ENCODE measurements at regions not wholly inside any gene's neighbourhood (a gene's known extent, or its start where the extent isn't known, plus 50 kb on each side); places are given as distances from the start of the nearest gene placed in this dataset.
"Not testable (repeated sequence)": the region's sequence is repeated elsewhere in the genome, so short reads cannot be mapped to it uniquely, and the experiment has no call there.

DNA sequence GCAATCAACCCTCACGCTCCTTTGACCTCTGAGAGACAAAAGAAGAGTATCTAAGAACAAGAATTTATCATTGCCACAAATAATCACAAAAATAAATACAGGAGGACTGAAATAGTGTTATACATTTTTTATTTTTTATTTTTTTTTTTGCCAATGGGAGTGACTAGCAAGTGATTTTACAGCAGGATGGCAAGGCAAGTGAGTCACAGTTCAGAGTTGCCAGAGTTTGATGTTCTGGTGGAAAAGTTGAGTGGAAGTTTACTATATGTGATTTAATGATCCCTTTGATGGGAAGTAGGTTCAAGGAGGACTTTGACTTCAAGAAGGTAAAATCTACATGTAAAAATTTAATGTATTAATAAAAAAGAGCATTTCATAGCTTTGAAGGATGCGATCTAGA is 2691.4 kb downstream of the PCDH9 start:
- DNase-seq (ENCODE audit: low spot score): no peak

DNA sequence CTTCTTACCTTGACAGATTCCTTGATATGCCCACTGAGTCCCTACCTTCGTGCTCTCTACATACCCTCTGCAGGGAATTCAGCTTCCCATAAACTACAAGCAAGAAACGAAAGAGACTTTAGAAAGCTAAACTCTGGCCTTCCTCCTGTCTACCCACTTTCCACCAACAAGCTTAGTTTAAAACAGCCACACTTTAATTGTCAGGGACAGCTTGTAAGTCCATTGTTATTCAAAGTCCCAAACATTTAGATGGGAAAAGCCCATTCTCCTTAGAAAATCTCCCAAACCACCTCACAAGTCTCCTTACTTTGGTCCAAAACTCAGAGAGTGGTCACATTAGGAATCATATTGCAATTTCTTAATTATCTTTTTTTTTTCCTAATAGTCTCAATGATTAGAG is 2695.8 kb downstream of the PCDH9 start:
- no peak for DNase-seq (ENCODE audit: low spot score)

DNA sequence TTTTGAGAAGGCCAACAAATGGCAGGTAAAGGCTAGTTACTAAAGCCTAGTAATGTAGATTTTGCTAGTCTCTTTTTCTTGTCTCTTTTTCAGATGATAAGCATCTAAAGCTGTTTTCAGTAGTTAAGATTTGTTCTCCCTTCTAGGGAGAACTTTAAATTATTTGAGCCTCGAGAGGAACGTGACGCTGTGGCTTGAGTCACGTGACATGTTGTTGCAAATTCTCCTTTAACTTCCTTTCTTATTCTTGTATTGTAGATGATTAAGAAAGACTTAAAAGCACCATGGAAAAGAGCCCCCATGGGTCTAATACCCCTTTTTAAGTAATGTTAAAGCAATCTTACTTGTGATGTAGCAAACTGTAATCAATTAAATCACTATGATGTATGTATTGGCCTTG is 2698.7 kb downstream of the PCDH9 start:
- no peak for DNase-seq (ENCODE audit: low spot score)

DNA sequence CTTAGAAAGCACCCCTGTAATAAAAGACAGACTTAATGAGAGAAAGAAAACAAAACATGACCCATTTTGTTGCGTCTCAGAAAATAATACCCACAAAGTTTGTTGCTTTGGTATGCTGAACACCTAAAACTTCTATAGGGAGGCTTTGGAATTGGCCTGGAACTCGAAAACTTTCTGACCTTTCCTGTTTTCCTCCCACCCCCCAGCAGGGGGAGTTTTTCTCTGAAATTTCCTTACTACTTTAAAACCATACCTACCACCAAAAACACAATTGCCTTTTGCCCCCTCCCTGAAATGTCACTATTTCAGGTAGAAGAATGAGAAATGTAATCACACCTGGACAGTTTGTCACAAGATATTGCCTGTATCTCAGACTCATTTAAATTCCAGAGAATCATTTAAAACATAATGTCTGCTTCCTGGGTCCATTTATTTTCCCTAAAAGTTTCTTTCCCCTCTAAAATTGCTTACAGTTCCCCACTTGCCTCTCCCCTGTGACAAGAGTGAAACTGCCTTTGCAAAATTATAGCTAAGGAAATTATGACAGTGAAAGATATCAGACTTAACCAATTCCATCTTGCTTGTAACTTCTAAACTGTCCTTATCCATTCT is 2700.2 kb downstream of the PCDH9 start:
- DNase-seq (ENCODE audit: low spot score): no peak

DNA sequence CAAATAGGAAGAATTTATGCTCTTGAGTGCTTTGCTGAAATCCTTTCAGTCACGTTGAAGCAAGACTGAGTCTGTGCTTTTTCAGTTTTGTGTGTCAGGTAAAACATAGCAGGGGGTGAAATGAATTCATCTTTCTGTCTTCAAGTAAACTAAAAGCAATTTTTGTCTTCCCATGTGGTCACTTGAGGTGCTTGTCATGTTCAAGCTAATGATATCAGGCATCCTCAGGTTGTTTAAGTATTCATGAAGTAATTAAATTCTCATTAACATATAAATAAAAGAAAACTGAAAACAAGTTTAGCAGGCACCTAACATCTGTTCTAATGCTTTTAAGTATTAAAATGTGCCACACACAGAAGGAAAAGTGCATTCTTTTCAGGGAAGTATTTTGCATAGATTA is 2701.3 kb downstream of the PCDH9 start:
- no peak for DNase-seq (ENCODE audit: low spot score)

DNA sequence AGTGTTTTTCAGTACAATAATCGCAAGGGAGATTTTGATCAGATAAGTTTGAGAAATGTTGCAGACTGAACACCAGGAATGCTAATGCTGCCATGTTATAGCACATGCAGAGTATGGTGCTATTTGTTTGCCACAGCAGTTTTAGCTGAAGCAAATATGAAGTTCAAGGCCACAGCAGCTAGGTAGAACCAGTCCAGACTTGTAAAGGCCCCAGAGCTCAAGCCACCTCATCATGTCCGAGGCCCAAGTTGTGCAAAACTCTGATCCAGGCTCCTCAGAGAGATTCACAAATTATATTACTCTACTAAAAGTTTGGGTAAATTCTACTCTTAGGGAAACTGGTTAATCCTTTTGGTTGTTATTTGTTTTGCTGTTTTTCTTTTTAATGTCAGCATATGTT is 2702.6 kb downstream of the PCDH9 start:
- no peak for DNase-seq (ENCODE audit: low spot score)

- DNase-seq (ENCODE audit: low spot score): no peak
These were observed 2704.4 kb downstream of the PCDH9 start for GRCh38 chr13:64525687-64526086.

- no peak for DNase-seq (ENCODE audit: low spot score)
These were observed 2719.4 kb downstream of the PCDH9 start for GRCh38 chr13:64510747-64511146.

DNA sequence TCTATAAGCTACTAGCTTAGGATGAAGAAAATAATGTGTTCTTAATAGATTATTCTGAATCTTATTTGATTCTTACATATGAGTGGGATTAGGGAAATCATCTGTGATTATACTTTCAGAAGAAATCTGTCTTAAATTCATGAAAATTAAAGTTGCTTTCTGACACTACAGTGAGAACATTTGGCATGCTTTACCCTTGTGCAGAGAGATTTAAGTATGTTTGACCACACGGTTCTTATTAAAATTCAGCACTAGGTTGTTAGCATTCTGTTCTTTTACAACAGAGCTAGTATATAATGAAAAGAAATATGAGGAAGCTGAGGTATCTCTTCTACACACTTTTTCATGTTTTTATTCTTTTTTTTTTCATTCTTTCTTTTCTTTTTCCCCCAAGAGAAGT is 2723.9 kb downstream of the PCDH9 start:
- DNase-seq (ENCODE audit: low spot score): no peak

DNA sequence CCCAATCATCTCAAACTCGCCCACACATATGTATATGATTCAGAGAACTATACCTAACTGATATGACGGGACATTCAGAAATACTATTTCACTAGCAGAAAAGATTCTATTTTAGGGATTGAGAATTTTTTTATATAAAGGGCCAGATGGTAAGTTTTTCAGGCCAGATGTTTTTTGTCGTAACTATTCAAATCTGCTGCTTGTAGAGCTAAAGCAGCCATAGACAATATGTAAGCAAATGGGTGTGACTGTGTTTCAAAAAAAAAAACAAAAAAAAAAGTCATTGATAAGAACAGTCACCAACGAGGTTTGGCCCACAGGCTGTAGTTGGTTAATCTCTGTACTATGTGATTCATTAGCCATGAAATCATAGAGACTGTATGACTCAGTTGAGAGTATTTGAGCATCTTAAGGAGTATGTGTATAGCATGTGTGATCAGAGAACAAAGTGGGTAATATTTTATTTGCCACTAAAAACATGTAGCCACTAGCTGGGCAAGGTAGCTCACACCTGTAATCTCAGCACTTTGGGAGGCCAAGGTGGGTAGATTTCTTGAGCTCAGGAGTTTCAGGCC is 2724.7 kb downstream of the PCDH9 start:
- DNase-seq (ENCODE audit: low spot score): no peak

- DNase-seq (ENCODE audit: low spot score): no peak
These were observed 2741.4 kb downstream of the PCDH9 start for GRCh38 chr13:64488731-64489130.

- DNase-seq (ENCODE audit: low spot score): no peak
These were observed 2747.8 kb downstream of the PCDH9 start for GRCh38 chr13:64482373-64482772.

DNA sequence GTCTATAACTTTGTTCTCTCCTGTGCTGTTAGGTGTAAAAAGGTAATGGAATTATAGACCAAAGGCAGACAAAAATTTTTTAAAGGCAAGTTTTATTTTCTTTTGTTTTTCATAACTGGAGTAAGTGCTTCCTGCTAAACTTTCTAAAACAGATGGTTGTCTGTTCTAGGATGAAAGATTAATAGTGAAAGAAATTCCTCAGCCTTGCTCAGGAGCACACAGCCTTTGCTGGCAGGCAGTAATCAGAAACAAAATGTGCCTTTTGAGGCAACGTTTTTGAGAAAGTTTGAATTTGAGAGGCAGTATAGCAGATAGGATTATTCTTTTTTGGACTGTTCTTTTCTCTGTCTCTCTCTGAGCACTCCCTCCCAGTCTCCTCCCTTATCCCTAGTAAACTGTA is 2749.5 kb downstream of the PCDH9 start:
- no peak for DNase-seq (ENCODE audit: low spot score)

DNA sequence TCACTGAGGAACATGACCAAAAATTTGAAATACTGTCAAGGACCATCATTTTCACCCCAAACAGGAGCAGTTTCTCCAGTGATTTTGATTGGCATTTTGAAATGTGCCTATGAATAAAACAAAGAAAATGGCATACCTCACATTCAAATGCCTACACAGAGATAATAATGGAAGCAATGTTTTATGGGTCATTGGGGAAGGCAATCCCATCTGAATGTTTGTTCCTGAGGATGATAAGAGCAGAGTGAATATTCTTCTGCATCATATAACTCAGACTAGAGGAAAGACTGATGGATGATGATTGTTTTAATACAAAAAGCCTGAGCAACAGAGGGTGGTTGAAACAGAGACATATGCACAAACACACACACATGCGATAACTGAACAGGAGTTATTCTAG is 2749.9 kb downstream of the PCDH9 start:
- DNase-seq (ENCODE audit: low spot score): no peak

- DNase-seq (ENCODE audit: low spot score): no peak
These were observed 2753.0 kb downstream of the PCDH9 start for GRCh38 chr13:64477146-64477545.

GRCh38 chr13:64476041-64476568 is 2754.0 kb downstream of the PCDH9 start:
- not testable (repeated sequence) for DNase-seq (ENCODE audit: low spot score)

- peak; percentile 29 for DNase-seq (ENCODE audit: low spot score)
These were observed 2758.2 kb downstream of the PCDH9 start for GRCh38 chr13:64471916-64472315.

GRCh38 chr13:64470751-64471150 is 2759.4 kb downstream of the PCDH9 start:
- no peak for DNase-seq (ENCODE audit: low spot score)

GRCh38 chr13:64459778-64460177 is 2770.4 kb downstream of the PCDH9 start:
- DNase-seq (ENCODE audit: low spot score): no peak

GRCh38 chr13:64457976-64458375 is 2772.2 kb downstream of the PCDH9 start:
- no peak for DNase-seq (ENCODE audit: low spot score)

DNA sequence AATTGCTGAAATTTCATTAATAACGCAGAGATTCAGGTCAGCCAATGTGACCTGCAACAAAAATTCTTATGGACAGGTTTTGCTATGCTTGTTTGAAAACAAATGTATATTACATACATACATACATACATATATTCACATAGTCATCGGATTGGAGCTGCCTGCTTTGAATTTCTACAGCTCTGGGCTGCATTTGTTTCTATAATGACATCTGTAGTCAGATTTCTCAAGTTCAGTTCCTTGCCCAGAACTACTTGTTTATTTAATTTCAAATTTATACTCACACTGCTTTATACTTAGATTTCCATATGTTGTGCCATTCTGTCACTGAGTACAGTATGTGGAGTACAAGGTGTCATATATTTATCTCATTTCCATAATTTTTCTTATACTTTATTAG is 2775.0 kb downstream of the PCDH9 start:
- DNase-seq (ENCODE audit: low spot score): no peak

DNA sequence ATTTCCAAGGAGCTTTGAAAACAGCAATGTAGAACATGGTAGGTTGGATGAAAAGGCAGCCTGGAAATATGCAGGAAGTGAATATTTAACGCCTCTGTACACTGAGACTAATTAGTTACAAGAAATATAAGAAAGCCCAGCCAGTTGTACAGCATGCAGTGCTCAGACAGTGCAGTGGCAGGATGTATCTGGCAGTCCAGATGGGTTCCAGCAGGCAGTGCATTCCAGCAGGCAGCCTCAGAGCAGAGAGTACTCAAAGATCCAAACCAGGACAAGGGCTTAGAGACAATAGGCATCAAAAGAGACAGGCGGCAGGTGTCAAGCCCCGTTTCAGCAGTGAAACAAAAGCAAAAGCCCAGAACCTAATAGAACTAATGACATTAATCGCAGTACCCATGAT is 2776.3 kb downstream of the PCDH9 start:
- DNase-seq (ENCODE audit: low spot score): no peak

DNA sequence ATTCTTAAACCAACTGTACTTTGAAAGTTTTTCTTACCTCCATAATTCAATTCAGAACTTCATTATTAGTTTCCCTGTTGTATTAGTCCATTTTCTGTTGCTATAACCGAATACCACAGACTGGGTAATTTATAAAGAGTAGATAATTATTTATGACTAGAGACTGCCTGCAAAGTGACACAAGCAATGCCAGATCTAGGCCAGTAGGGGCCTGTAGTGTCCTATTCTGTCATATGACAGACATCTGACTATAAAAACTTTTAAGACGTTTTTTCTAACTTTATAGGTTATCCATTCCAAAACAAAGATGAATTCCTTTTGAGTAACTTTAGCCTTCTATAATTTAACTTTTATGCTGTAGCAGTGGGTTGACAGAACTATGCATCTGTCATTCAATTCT is 2783.8 kb downstream of the PCDH9 start:
- peak; percentile 3 for DNase-seq (ENCODE audit: low spot score)

DNA sequence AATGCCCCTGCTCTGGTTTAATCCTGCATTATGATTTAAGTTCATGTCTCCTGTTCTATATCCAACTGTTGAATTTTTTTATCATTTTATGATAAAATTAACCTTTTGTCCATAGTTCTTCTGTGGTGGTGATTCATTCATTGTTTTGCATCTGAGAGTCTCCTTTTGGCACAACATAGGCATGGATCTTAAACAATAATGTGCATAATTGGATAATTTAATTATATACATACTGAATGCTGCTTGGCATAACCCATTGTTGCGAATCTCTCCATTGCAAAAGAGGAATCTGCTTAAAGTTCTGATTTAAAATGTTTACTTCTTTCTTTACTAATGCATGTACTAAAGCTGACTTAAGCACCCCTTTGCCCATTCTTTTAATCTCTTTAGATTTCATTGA is 2788.4 kb downstream of the PCDH9 start:
- no peak for DNase-seq (ENCODE audit: low spot score)

Data from SW480 (cell line).